NCI-H526 (cell line): ENCODE measurements at regions not wholly inside any gene's neighbourhood (a gene's known extent, or its start where the extent isn't known, plus 50 kb on each side); places are given as distances from the start of the nearest gene placed in this dataset.

Experiments
- DNase-seq, 2 experiments: peaks; one replicate each; lab custom pipeline; 2025; lab: John Stamatoyannopoulos, UW

GRCh38 chr2:217064234-217065011 lies 204.6 kb upstream of the TNP1 start:
- DNase-seq = no peak

DNA sequence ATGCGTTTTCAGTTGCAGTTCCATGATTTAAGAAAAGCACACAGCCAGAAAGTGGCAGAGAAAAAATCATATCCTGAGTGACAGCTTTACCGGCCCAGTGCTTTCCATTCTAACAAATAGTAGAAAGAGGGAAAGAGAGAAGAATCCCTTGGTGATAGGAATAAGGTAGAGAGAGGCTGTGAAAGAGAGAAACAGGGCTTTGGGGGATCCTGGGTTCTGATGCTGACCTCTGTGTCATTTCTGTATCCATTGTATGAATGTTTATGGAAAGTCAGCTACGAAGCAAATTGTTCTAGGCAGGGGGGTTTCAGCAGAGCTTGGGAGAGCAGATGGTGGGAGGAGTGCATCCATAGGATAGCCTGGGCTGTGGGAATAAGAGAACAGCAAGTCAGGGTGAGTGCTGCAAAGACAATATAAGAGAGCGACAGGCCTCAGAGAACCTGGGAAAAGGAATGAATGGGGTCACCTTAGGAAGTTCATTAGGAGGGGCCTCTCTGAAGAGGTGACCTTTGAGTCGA lies 203.4 kb upstream of the TNP1 start:
- no peak for DNase-seq

- DNase-seq = no peak
These were observed 202.9 kb upstream of the TNP1 start for GRCh38 chr2:217062768-217063167.

GRCh38 chr2:217061916-217062505 lies 202.1 kb upstream of the TNP1 start:
- DNase-seq = no peak

- no peak for DNase-seq
These were observed 201.2 kb upstream of the TNP1 start for GRCh38 chr2:217060951-217061547.

GRCh38 chr2:217060516-217060915 lies 200.7 kb upstream of the TNP1 start:
- DNase-seq = no peak

- peak in 1 of 2 experiments; percentile 20 for DNase-seq
These were observed 199.2 kb upstream of the TNP1 start for GRCh38 chr2:217058791-217059755.

- no peak for DNase-seq
These were observed 197.9 kb upstream of the TNP1 start for GRCh38 chr2:217057773-217058172.

GRCh38 chr2:217055624-217056023 lies 195.8 kb upstream of the TNP1 start:
- DNase-seq = no peak

DNA sequence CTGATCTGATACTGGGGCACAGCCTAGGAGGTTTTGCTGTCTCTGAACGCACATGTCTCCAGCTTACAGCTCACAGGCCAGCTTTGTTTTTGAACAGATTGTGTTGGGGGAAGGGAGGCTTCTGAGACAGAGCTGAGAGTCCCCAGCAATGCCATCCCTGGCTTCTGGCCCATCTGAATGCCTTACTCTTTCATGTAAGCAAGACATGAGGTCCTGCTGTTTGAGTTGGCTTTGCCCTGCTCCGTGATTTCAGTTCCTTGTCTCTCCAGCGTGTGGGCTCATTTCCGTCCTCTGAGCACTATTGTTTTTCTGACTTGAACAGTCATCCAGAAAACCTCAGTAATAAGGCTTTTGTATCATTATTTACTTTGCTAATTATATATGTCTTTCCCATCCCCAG lies 194.9 kb upstream of the TNP1 start:
- no peak for DNase-seq

- no peak for DNase-seq
These were observed 193.2 kb upstream of the TNP1 start for GRCh38 chr2:217052856-217053577.

- DNase-seq = no peak
These were observed 191.6 kb upstream of the TNP1 start for GRCh38 chr2:217051416-217051815.

- DNase-seq = no peak
These were observed 190.1 kb upstream of the TNP1 start for GRCh38 chr2:217049956-217050355.

GRCh38 chr2:217049422-217049821 lies 189.6 kb upstream of the TNP1 start:
- DNase-seq = no peak

- DNase-seq = no peak
These were observed 188.9 kb upstream of the TNP1 start for GRCh38 chr2:217048730-217049129.

DNA sequence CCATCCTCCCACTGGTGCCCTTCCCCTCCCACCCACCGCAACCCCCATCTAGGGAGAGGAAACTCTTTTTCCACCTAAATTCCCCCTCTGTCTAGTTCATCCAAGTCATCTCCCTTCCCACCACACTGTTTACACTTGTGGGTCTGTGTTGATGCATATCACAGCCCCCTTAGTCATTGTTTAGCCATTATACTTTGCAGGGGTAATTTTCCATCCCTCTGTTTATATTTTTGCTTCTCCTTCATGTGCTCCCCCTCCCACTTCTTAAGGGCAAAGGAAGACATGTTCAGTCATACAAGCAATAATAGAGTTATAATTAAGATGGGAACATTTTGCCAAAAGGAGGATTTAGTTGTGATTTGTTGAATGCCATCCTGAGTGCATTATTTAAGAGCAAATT lies 187.8 kb upstream of the TNP1 start:
- no peak for DNase-seq

- no peak for DNase-seq
These were observed 187.3 kb upstream of the TNP1 start for GRCh38 chr2:217047209-217047608.

DNA sequence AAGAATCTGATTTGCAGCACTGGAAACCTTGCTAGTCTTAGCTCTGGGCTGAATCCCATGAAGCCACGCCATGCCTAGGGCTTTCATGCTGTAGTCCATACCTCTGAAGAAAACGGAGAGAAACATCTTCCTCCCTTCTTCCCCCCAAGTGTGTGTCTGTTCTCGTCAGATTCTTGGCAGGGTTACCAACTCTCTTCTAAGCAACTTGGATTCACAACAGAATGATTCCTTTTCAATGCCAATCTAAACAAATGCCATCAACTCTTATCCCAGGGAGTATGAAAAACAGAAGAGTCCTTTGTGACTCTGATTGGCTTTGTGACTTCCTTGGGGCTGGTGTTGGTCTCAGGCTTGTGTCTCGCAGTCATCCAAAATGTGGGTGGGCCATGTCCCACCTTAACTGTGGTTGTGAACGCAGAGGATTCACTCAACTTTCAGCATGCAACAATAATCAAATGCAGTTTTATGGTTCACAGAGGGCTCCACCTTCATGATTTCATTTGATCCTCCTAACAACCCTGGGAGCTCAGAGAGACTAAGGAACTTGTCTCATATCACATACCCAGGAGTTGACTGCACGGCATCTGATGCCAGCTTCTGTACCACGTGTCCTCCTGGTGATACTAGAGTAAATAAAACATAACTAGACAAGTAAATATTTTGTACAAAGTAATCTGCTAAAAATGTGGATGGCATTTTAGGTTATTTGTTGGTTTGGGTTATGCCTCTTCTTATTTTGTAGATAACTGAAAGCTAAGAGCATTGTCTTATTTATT lies 186.0 kb upstream of the TNP1 start:
- DNase-seq = no peak

- DNase-seq = no peak
These were observed 180.2 kb upstream of the TNP1 start for GRCh38 chr2:217040099-217040498.

DNA sequence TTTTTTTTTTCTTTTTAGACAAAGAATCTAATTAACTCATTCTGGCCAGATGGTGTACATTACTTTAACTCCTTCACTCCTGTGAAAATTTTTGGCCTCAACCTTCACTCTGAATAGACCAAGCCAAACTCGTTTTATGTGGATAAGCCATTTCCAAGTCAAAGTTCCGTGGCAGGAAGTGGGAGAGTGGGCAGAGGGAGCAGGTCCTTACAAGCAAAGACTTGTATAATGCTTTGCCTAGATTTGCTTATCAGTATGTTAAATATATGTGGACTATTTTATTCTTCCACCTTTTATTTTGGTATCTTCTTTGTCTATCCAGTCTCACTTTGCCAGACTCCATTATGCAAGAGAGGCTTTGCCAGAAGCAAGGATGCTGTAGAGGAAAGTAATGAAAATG lies 178.1 kb upstream of the TNP1 start:
- DNase-seq = peak; percentile 43 to 61

DNA sequence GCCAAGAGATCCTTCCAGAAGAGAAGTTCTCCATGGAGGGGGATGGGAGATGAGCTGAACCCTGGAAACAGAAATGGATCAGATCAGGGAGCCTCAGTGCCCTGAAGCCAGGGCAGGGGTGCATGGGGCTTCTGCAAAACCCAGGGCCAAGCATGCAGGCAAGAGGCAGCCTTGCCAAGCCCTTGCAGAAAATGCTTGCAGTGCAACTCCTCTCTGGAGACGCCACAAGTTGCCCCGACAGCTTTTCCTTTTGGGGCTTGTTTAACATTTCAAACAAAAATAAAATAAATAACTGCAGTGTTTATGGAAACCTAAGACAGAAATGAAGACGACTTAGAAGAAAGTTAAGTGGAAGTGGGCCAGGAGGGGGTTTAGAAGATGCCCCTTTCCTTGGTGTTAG lies 177.5 kb upstream of the TNP1 start:
- no peak for DNase-seq
